MM.1S (cell line): ENCODE measurements at regions not wholly inside any gene's neighbourhood (a gene's known extent, or its start where the extent isn't known, plus 50 kb on each side); places are given as distances from the start of the nearest gene placed in this dataset.

Experiments used
- CTCF ChIP-seq: fragments of 300-600 bp; sonication (generic); IDR thresholded peaks from 2 replicates; pipeline ENCODE4 v1.5.1; 2016; ENCODE audit warnings: antibody characterized with exemption, low read length, mixed read lengths
- EZH2 ChIP-seq: fragments of 300-600 bp; sonication (generic); optimal IDR thresholded peaks from 2 replicates; pipeline ENCODE3; 2017; ENCODE audit warnings: low read depth, mild to moderate bottlenecking, antibody characterized with exemption, low read length, mixed read lengths
- EZH2phosphoT487 ChIP-seq: fragments of 300-600 bp; sonication (generic); IDR thresholded peaks from 2 replicates; pipeline ENCODE4 v1.6.1; 2018; ENCODE audit warnings: antibody characterized with exemption, low read length

- TF ChIP-seq EZH2 (no peak), EZH2phosphoT487 (no peak), CTCF (no peak)
Measured at GRCh38 chr18:26706911-26707351, 158.6 kb downstream of the AQP4 start.
